ENCODE measurements at regions not wholly inside any gene's neighbourhood (a gene's known extent, or its start where the extent isn't known, plus 50 kb on each side); places are given as distances from the start of the nearest gene placed in this dataset.

- H3K27ac Mint-ChIP-seq = no peak overlapping the region
- no peaks in the 10 kb centered on the region for H4K20me1 ChIP-seq (replicated peaks; ENCODE audit: insufficient read depth)
- peaks cover 25% of the 10 kb centered on the region for H3K4me1 Mint-ChIP-seq
- no peak overlapping the region for H2AFZ ChIP-seq
- H3K4me3 Mint-ChIP-seq = no peak overlapping the region
- H3K27me3 Mint-ChIP-seq (ENCODE audit: insufficient read depth, low read depth, poor library complexity) = peaks cover 5% of the 10 kb centered on the region
- H3K9me3 Mint-ChIP-seq = no peaks in the 10 kb centered on the region
- H3K9me2 ChIP-seq (ENCODE audit: insufficient read depth) = peaks cover 8% of the 10 kb centered on the region
- ATAC-seq (no peak), DNase-seq (ENCODE audit: low spot score) (no peak)
- no peak overlapping the region for H3K4me2 ChIP-seq
- TF ChIP-seq CREB1 (CRISPR knock-in tag; IDR thresholded peaks at IDR 0.05; ENCODE audit: low read depth) (no peak), ZNF114 (CRISPR knock-in tag; IDR thresholded peaks at IDR 0.05) (no peak), JUNB (IDR thresholded peaks at IDR 0.05; ENCODE audit: unreplicated experiment) (no peak), REST (IDR thresholded peaks at IDR 0.05; ENCODE audit: unreplicated experiment) (no peak), EZH2phosphoT487 (IDR thresholded peaks at IDR 0.05; ENCODE audit: unreplicated experiment) (no peak), POLR2AphosphoS5 (IDR thresholded peaks at IDR 0.05; ENCODE audit: low read depth) (no peak), STAT1 (IDR thresholded peaks at IDR 0.05; ENCODE audit: unreplicated experiment) (no peak), ETS1 (IDR thresholded peaks at IDR 0.05) (no peak)
- no peaks in the 10 kb centered on the region for H3K36me3 Mint-ChIP-seq (ENCODE audit: low read depth)
- H3K79me2 ChIP-seq (replicated peaks; ENCODE audit: insufficient read depth) = no peaks in the 10 kb centered on the region
- H3K27ac ChIP-seq (ENCODE audit: low read depth) = no peak overlapping the region
- no peaks in the 10 kb centered on the region for H3F3A ChIP-seq (replicated peaks; ENCODE audit: low read depth)
- H3K4me1 ChIP-seq (ENCODE audit: insufficient read depth) = peaks cover 17% of the 10 kb centered on the region
- H3K4me3 ChIP-seq = no peak overlapping the region
- no peaks in the 10 kb centered on the region for H3K36me3 ChIP-seq (ENCODE audit: insufficient read depth)
- no peaks in the 10 kb centered on the region for H3K27me3 ChIP-seq (ENCODE audit: insufficient read depth)
Observed at GRCh38 chr4:27267970-27268355, 407.3 kb downstream of the STIM2 start.

GRCh38 chr4:27270435-27270834 is 409.8 kb downstream of the STIM2 start:
- Histone ChIP-seq H4K20me1 (replicated peaks; ENCODE audit: insufficient read depth) (no peaks in the 10 kb centered on the region), H2AFZ (no peak overlapping the region), H3F3A (replicated peaks; ENCODE audit: low read depth) (no peaks in the 10 kb centered on the region), H3K4me1 (ENCODE audit: insufficient read depth) (peaks cover 17% of the 10 kb centered on the region), H3K36me3 (ENCODE audit: insufficient read depth) (no peaks in the 10 kb centered on the region), H3K4me3 (no peak overlapping the region), H3K27me3 (ENCODE audit: insufficient read depth) (no peaks in the 10 kb centered on the region), H3K79me2 (replicated peaks; ENCODE audit: insufficient read depth) (no peaks in the 10 kb centered on the region), H3K9me2 (ENCODE audit: insufficient read depth) (no peaks in the 10 kb centered on the region; the same call in 1 of the 2 replicates), H3K27ac (ENCODE audit: low read depth) (no peak overlapping the region), H3K4me2 (no peak overlapping the region)
- Mint-ChIP-seq H3K9me3 (no peaks in the 10 kb centered on the region), H3K4me3 (no peak overlapping the region), H3K4me1 (peaks cover 25% of the 10 kb centered on the region), H3K36me3 (ENCODE audit: low read depth) (no peaks in the 10 kb centered on the region), H3K27me3 (ENCODE audit: insufficient read depth, low read depth, poor library complexity) (peaks cover 4% of the 10 kb centered on the region), H3K27ac (peak overlapping the region; percentile 66)
- DNase-seq (ENCODE audit: low spot score) = no peak
- ATAC-seq = no peak
- TF ChIP-seq EZH2phosphoT487 (IDR thresholded peaks at IDR 0.05; ENCODE audit: unreplicated experiment) (no peak), POLR2AphosphoS5 (IDR thresholded peaks at IDR 0.05; ENCODE audit: low read depth) (no peak), EZH2 (IDR thresholded peaks at IDR 0.05; ENCODE audit: low read depth, unreplicated experiment) (no peak), STAT1 (IDR thresholded peaks at IDR 0.05; ENCODE audit: unreplicated experiment) (no peak), NANOG (IDR thresholded peaks at IDR 0.05; ENCODE audit: borderline replicate concordance) (0 out of 2 replicates have a peak, but pooled peaks have one; percentile 3), CREB1 (CRISPR knock-in tag; IDR thresholded peaks at IDR 0.05; ENCODE audit: low read depth) (no peak)
- TF ChIP-seq, protein P1, sequence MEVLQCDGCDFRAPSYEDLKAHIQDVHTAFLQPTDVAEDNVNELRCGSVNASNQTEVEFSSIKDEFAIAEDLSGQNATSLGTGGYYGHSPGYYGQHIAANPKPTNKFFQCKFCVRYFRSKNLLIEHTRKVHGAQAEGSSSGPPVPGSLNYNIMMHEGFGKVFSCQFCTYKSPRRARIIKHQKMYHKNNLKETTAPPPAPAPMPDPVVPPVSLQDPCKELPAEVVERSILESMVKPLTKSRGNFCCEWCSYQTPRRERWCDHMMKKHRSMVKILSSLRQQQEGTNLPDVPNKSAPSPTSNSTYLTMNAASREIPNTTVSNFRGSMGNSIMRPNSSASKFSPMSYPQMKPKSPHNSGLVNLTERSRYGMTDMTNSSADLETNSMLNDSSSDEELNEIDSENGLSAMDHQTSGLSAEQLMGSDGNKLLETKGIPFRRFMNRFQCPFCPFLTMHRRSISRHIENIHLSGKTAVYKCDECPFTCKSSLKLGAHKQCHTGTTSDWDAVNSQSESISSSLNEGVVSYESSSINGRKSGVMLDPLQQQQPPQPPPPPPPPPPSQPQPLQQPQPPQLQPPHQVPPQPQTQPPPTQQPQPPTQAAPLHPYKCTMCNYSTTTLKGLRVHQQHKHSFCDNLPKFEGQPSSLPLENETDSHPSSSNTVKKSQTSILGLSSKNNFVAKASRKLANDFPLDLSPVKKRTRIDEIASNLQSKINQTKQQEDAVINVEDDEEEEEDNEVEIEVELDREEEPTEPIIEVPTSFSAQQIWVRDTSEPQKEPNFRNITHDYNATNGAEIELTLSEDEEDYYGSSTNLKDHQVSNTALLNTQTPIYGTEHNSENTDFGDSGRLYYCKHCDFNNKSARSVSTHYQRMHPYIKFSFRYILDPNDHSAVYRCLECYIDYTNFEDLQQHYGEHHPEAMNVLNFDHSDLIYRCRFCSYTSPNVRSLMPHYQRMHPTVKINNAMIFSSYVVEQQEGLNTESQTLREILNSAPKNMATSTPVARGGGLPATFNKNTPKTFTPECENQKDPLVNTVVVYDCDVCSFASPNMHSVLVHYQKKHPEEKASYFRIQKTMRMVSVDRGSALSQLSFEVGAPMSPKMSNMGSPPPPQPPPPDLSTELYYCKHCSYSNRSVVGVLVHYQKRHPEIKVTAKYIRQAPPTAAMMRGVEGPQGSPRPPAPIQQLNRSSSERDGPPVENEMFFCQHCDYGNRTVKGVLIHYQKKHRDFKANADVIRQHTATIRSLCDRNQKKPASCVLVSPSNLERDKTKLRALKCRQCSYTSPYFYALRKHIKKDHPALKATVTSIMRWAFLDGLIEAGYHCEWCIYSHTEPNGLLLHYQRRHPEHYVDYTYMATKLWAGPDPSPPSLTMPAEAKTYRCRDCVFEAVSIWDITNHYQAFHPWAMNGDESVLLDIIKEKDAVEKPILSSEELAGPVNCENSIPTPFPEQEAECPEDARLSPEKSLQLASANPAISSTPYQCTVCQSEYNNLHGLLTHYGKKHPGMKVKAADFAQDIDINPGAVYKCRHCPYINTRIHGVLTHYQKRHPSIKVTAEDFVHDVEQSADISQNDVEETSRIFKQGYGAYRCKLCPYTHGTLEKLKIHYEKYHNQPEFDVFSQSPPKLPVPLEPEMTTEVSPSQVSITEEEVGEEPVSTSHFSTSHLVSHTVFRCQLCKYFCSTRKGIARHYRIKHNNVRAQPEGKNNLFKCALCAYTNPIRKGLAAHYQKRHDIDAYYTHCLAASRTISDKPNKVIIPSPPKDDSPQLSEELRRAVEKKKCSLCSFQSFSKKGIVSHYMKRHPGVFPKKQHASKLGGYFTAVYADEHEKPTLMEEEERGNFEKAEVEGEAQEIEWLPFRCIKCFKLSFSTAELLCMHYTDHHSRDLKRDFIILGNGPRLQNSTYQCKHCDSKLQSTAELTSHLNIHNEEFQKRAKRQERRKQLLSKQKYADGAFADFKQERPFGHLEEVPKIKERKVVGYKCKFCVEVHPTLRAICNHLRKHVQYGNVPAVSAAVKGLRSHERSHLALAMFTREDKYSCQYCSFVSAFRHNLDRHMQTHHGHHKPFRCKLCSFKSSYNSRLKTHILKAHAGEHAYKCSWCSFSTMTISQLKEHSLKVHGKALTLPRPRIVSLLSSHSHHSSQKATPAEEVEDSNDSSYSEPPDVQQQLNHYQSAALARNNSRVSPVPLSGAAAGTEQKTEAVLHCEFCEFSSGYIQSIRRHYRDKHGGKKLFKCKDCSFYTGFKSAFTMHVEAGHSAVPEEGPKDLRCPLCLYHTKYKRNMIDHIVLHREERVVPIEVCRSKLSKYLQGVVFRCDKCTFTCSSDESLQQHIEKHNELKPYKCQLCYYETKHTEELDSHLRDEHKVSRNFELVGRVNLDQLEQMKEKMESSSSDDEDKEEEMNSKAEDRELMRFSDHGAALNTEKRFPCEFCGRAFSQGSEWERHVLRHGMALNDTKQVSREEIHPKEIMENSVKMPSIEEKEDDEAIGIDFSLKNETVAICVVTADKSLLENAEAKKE (CRISPR knock-in tag; IDR thresholded peaks at IDR 0.05) = no peak
